HepG2 (cell line): ENCODE measurements at regions not wholly inside any gene's neighbourhood (a gene's known extent, or its start where the extent isn't known, plus 50 kb on each side); places are given as distances from the start of the nearest gene placed in this dataset.

Source experiments
- ATAC-seq: fragments of 200-7000 bp; cut with Tn5 transposase; 3 replicates; pipeline ENCODE4 v1.9.1; 2020; ENCODE audit warnings: mild to moderate bottlenecking, moderate library complexity
- BruUV-seq: library from RNA; stranded (reverse); fragments of 400-500 nt; replicated peaks from 2 replicates; lab custom pipeline; 2021; lab: Mats Ljungman, UMichigan
- CTCF ChIA-PET: fragments of 300-600 bp; formaldehyde crosslinking; extraction: SDS; loops from one replicate; lab custom pipeline; 2021; ENCODE audit warnings: low total read pairs, inconsistent platforms, low intra/inter-chr PET ratio; lab: Yijun Ruan, JAX
- POLR2A ChIA-PET: fragments of 350-600 bp; sonication (Branson Sonifier 250); formaldehyde crosslinking; loops from one replicate; lab custom pipeline; 2020; ENCODE audit warnings: antibody characterized with exemption, inconsistent platforms; lab: Yijun Ruan, JAX
- DNase-seq: peaks from one replicate; pipeline ENCODE4 v3.0.0-alpha.2; 2015; ENCODE audit warnings: low spot score
- FAIRE-seq: peaks from 3 replicates; lab custom pipeline; 2011; peaks lifted over from hg19 to GRCh38; lab: Jason Lieb, UNC
- H2AFZ ChIP-seq: one replicate; pipeline ENCODE4 v1.6.1; 2011; ENCODE audit warnings: low read length, inconsistent platforms
- H3K27ac ChIP-seq: fragments of 300-600 bp; 3 replicates; pipeline ENCODE4 v1.8.0; 2011; ENCODE audit warnings: mixed run types, mild to moderate bottlenecking, mixed read lengths, low read length, inconsistent platforms; ENCODE audit not compliant: insufficient read depth; ENCODE audit errors: extremely low read length
- H3K27me3 ChIP-seq, 2 experiments: fragments of 200-600 bp in 1 of 2; 2 replicates in 1 of 2; 3 replicates in 1 of 2; pipeline versions ENCODE4 v1.6.0 to v1.8.0; 2011; ENCODE audit warnings: low read length in 2 of 2, mild to moderate bottlenecking in 2 of 2, moderate library complexity in 2 of 2, inconsistent platforms in 1 of 2; ENCODE audit not compliant: insufficient read depth in 2 of 2, control insufficient read depth in 1 of 2
- H3K36me3 ChIP-seq, 2 experiments: fragments of 200-600 bp in 1 of 2; replicated peaks in 1 of 2; 2 replicates in 1 of 2; 3 replicates in 1 of 2; pipeline versions ENCODE4 v1.5.1 to v1.8.0; 2011; ENCODE audit warnings: low read length in 2 of 2, inconsistent platforms in 1 of 2; ENCODE audit not compliant: insufficient read depth in 2 of 2, control insufficient read depth in 1 of 2
- H3K4me1 ChIP-seq: 2 replicates; pipeline ENCODE4 v1.5.1; 2012; ENCODE audit warnings: low read length, inconsistent platforms; ENCODE audit not compliant: insufficient read depth
- H3K4me2 ChIP-seq: 2 replicates; pipeline ENCODE4 v1.6.0; 2011; ENCODE audit warnings: low read depth, low read length, inconsistent platforms
- H3K4me3 ChIP-seq, 3 experiments: fragments of 200-600 bp in 1 of 3; sonication (generic), shearing (Covaris generic) in 1 of 3; replicated peaks in 1 of 3; 2 replicates each; pipeline ENCODE4 v1.5.1; 2011 to 2016; ENCODE audit warnings: low read length in 3 of 3, inconsistent platforms in 2 of 3, low read depth in 2 of 3, mild to moderate bottlenecking in 2 of 3, control low read depth in 1 of 3, mixed read lengths in 1 of 3; ENCODE audit not compliant: insufficient read depth in 1 of 3
- H3K79me2 ChIP-seq: one replicate; pipeline ENCODE4 v1.6.1; 2011; ENCODE audit warnings: low read length, inconsistent platforms; ENCODE audit not compliant: insufficient read depth
- H3K9ac ChIP-seq: 2 replicates; pipeline ENCODE4 v1.6.0; 2011; ENCODE audit warnings: mild to moderate bottlenecking, low read depth, low read length, inconsistent platforms; ENCODE audit not compliant: insufficient read depth
- H3K9me3 ChIP-seq: 2 replicates; pipeline ENCODE4 v1.5.1; 2012; ENCODE audit warnings: mild to moderate bottlenecking, low read length
- H4K20me1 ChIP-seq: 2 replicates; pipeline ENCODE4 v1.6.0; 2011; ENCODE audit warnings: inconsistent platforms, mild to moderate bottlenecking, low read length, moderate library complexity; ENCODE audit not compliant: insufficient read depth
- CREM ChIP-seq, 2 experiments: sonication (generic) in 1 of 2; formaldehyde crosslinking in 1 of 2; IDR thresholded peaks; 2 replicates each; pipeline versions ENCODE4 v1.4.0 to v1.6.1; 2016 to 2020; ENCODE audit warnings: antibody characterized with exemption in 1 of 2, mild to moderate bottlenecking in 1 of 2, missing genetic modification reagents in 1 of 2
- E2F5 ChIP-seq: sonication (generic); formaldehyde crosslinking; conservative IDR thresholded peaks from 2 replicates; pipeline ENCODE4 v1.4.0; 2020; ENCODE audit warnings: missing genetic modification reagents
- ELF3 ChIP-seq: IDR thresholded peaks from 2 replicates; pipeline ENCODE4 v1.6.1; 2016; ENCODE audit warnings: missing genetic modification reagents, missing compliant biosample characterization
- GMEB1 ChIP-seq: sonication (generic); formaldehyde crosslinking; IDR thresholded peaks from 2 replicates; pipeline ENCODE4 v1.5.1; 2020; ENCODE audit warnings: missing genetic modification reagents, mild to moderate bottlenecking, borderline replicate concordance
- IRF9 ChIP-seq: sonication (generic); formaldehyde crosslinking; IDR thresholded peaks from 2 replicates; pipeline ENCODE4 v1.8.0; 2022; ENCODE audit warnings: missing genetic modification reagents, mild to moderate bottlenecking, borderline replicate concordance
- SP2 ChIP-seq: sonication (generic); formaldehyde crosslinking; IDR thresholded peaks from 2 replicates; pipeline ENCODE4 v1.5.1; 2020; ENCODE audit warnings: mild to moderate bottlenecking, missing genetic modification reagents
- ZMYM2 ChIP-seq: sonication (generic); formaldehyde crosslinking; IDR thresholded peaks from 2 replicates; pipeline ENCODE4 v1.8.0; 2022; ENCODE audit warnings: mild to moderate bottlenecking, missing genetic modification reagents
- ZNF12 ChIP-seq: sonication (generic); formaldehyde crosslinking; IDR thresholded peaks from 2 replicates; pipeline ENCODE4 v1.5.0; 2020; ENCODE audit warnings: missing genetic modification reagents
- ZNF354B ChIP-seq: sonication (generic); formaldehyde crosslinking; IDR thresholded peaks from 2 replicates; pipeline ENCODE4 v1.8.0; 2022; ENCODE audit warnings: mild to moderate bottlenecking, missing genetic modification reagents
- ZNF512B ChIP-seq: sonication (generic); formaldehyde crosslinking; IDR thresholded peaks from 2 replicates; pipeline ENCODE4 v1.5.1; 2020; ENCODE audit warnings: missing genetic modification reagents, mild to moderate bottlenecking, borderline replicate concordance
- ZNF704 ChIP-seq: sonication (generic); formaldehyde crosslinking; IDR thresholded peaks from 2 replicates; pipeline ENCODE4 v1.8.1; 2023; ENCODE audit warnings: mild to moderate bottlenecking, inconsistent platforms, moderate library complexity, missing genetic modification reagents, borderline replicate concordance
- ZNF749 ChIP-seq: sonication (generic); formaldehyde crosslinking; IDR thresholded peaks from 2 replicates; pipeline ENCODE4 v1.8.0; 2022; ENCODE audit warnings: mild to moderate bottlenecking, missing genetic modification reagents, moderate library complexity, borderline replicate concordance
- ZNF83 ChIP-seq: sonication (generic); formaldehyde crosslinking; IDR thresholded peaks from 2 replicates; pipeline ENCODE4 v1.4.0; 2020; ENCODE audit warnings: missing genetic modification reagents, mild to moderate bottlenecking, borderline replicate concordance
- WGBS: methylation state at CpG from one replicate; pipeline ENCODE4 v1.1.6; 2017; ENCODE audit warnings: low lambda C conversion rate; 5-methylcytosine and 5-hydroxymethylcytosine counted together
- in situ Hi-C: cut with HindIII; loops from 2 replicates; pipeline ENCODE4 v1.10.0; 2017; ENCODE audit warnings: low pct_unique_long_range_greater_than_20kb; ENCODE audit not compliant: extremely low pct_ligation_motif_present
- intact Hi-C: fragments of 100-400 bp; cut with micrococcal nuclease; formaldehyde crosslinking; loops from one replicate; pipeline ENCODE4 v1.10.0; 2022; ENCODE audit not compliant: unreplicated experiment

GRCh38 chr6:159439651-159440050 lies 253.4 kb downstream of the SOD2 start:
- Histone ChIP-seq H3K27me3 (peaks cover 3 to 61% of the 10 kb centered on the region in 2 experiments; a peak in 3 of 5 replicates), H3K79me2 (no peaks in the 10 kb centered on the region), H4K20me1 (no peaks in the 10 kb centered on the region), H3K4me3 (no peak overlapping the region), H3K36me3 (no peaks in the 10 kb centered on the region), H3K9ac (no peak overlapping the region)
- BruUV-seq, result no TSS peak
- CTCF ChIA-PET, result no interaction called here
- ATAC-seq (no peak), FAIRE-seq (no peak), DNase-seq (no peak)
- 5% methylated on average over 1 of the region's 1 CpG for WGBS
- TF ChIP-seq IRF9 (CRISPR knock-in tag) (no peak), ZNF83 (CRISPR knock-in tag) (no peak), CREM (IDR thresholded peaks at IDR 0.05) (no peak), CREM (CRISPR knock-in tag; IDR thresholded peaks at IDR 0.05) (no peak), GMEB1 (no peak), ZNF12 (CRISPR knock-in tag) (no peak), ELF3 (CRISPR knock-in tag) (no peak), ZNF354B (CRISPR knock-in tag) (no peak), ZNF749 (no peak), SP2 (no peak), E2F5 (CRISPR knock-in tag) (no peak), ZNF512B (CRISPR knock-in tag) (no peak), ZNF704 (CRISPR knock-in tag) (no peak), ZMYM2 (CRISPR knock-in tag) (no peak)
- TF ChIP-seq, all 625 proteins: peak for 0
- Histone ChIP-seq H2AFZ (no peak overlapping the region), H3K4me2 (no peak overlapping the region), H3K9me3 (peaks cover 6% of the 10 kb centered on the region; the same call in 1 of the 2 replicates), H3K4me1 (no peaks in the 10 kb centered on the region), H3K27ac (no peak overlapping the region)
- POLR2A ChIA-PET, result no interaction called here
- intact Hi-C loops (no loop called here), in situ Hi-C loops (no loop called here)
